IMR-90 (cell line): ENCODE measurements at regions not wholly inside any gene's neighbourhood (a gene's known extent, or its start where the extent isn't known, plus 50 kb on each side); places are given as distances from the start of the nearest gene placed in this dataset.

ENCODE experiments used
- ATAC-seq: fragments of 200-7000 bp; cut with Tn5 transposase; 2 replicates; pipeline ENCODE4 v1.9.1; 2020; ENCODE audit warnings: low read depth, mild to moderate bottlenecking, moderate library complexity
- BruUV-seq: library from RNA; stranded (reverse); fragments of 400-500 nt; replicated peaks from 2 replicates; lab custom pipeline; 2021; lab: Mats Ljungman, UMichigan
- CTCF ChIA-PET: fragments of 300-600 bp; formaldehyde crosslinking; extraction: SDS; loops from one replicate; lab custom pipeline; 2021; ENCODE audit warnings: antibody characterized with exemption; lab: Yijun Ruan, JAX
- POLR2A ChIA-PET: fragments of 300-600 bp; sonication (Branson Sonifier 250); formaldehyde crosslinking; loops from one replicate; lab custom pipeline; 2022; ENCODE audit warnings: antibody characterized with exemption; ENCODE audit not compliant: unreplicated experiment; lab: Charles Lee
- DNase-seq: peaks from one replicate; pipeline ENCODE4 v3.0.0; 2013
- H2AFZ ChIP-seq: replicated peaks from 2 replicates; pipeline ENCODE3; 2013; ENCODE audit warnings: low read length, mild to moderate bottlenecking; ENCODE audit not compliant: poor library complexity
- H2AK5ac ChIP-seq: 2 replicates; pipeline ENCODE4 v1.6.1; 2013; ENCODE audit warnings: low read depth, low read length, inconsistent platforms
- H2AK9ac ChIP-seq: replicated peaks from 2 replicates; pipeline ENCODE3; 2013; ENCODE audit warnings: mild to moderate bottlenecking, low read depth, low read length, moderate library complexity; ENCODE audit not compliant: poor library complexity
- H2BK120ac ChIP-seq: 2 replicates; pipeline ENCODE4 v1.6.1; 2013; ENCODE audit warnings: low read depth, low read length, inconsistent platforms
- H2BK15ac ChIP-seq: 3 replicates; pipeline ENCODE4 v1.6.1; 2013; ENCODE audit warnings: low read depth, low read length, inconsistent platforms
- H2BK20ac ChIP-seq: 2 replicates; pipeline ENCODE4 v1.6.1; 2013; ENCODE audit warnings: low read depth, mild to moderate bottlenecking, inconsistent platforms, low read length, moderate library complexity
- H2BK5ac ChIP-seq: 2 replicates; pipeline ENCODE4 v1.6.1; 2013; ENCODE audit warnings: mild to moderate bottlenecking, low read depth, low read length, inconsistent platforms; ENCODE audit not compliant: poor library complexity, severe bottlenecking
- H3K14ac ChIP-seq: replicated peaks from 2 replicates; pipeline ENCODE4 v1.6.1; 2013; ENCODE audit warnings: low read depth, low read length, inconsistent platforms
- H3K18ac ChIP-seq: 2 replicates; pipeline ENCODE4 v1.6.1; 2013; ENCODE audit warnings: low read depth, low read length, control low read depth
- H3K23ac ChIP-seq: 2 replicates; pipeline ENCODE4 v1.6.1; 2013; ENCODE audit warnings: low read depth, low read length, inconsistent platforms
- H3K27ac ChIP-seq: 2 replicates; pipeline ENCODE4 v1.5.1; 2013; ENCODE audit warnings: mild to moderate bottlenecking, control low read depth, low read length; ENCODE audit not compliant: insufficient read depth
- H3K27me3 ChIP-seq: 2 replicates; pipeline ENCODE4 v1.6.1; 2013; ENCODE audit warnings: low read length; ENCODE audit not compliant: control insufficient read depth, insufficient read depth
- H3K36me3 ChIP-seq: 2 replicates; pipeline ENCODE4 v1.6.1; 2013; ENCODE audit warnings: low read length, mixed read lengths; ENCODE audit not compliant: control insufficient read depth, insufficient read depth
- H3K4ac ChIP-seq: 2 replicates; pipeline ENCODE4 v1.6.1; 2013; ENCODE audit warnings: low read depth, low read length, inconsistent platforms
- H3K4me1 ChIP-seq: 2 replicates; pipeline ENCODE4 v1.6.1; 2013; ENCODE audit warnings: low read length, mixed read lengths; ENCODE audit not compliant: control insufficient read depth, insufficient read depth
- H3K4me2 ChIP-seq: 2 replicates; pipeline ENCODE4 v1.6.1; 2013; ENCODE audit warnings: low read depth, mild to moderate bottlenecking, control low read depth, low read length, moderate library complexity
- H3K4me3 ChIP-seq: 2 replicates; pipeline ENCODE4 v1.5.1; 2013; ENCODE audit warnings: low read depth, mild to moderate bottlenecking, control low read depth, low read length, moderate library complexity; ENCODE audit not compliant: insufficient read depth
- H3K56ac ChIP-seq: 2 replicates; pipeline ENCODE4 v1.6.1; 2013; ENCODE audit warnings: low read length, inconsistent platforms; ENCODE audit not compliant: insufficient read depth; ENCODE audit errors: extremely low read depth
- H3K79me1 ChIP-seq, 2 experiments: 2 replicates each; pipeline ENCODE4 v1.6.1; 2013; ENCODE audit warnings: low read length in 2 of 2, inconsistent platforms in 1 of 2, low read depth in 1 of 2
- H3K9ac ChIP-seq: 2 replicates; pipeline ENCODE4 v1.6.1; 2013; ENCODE audit warnings: low read depth, low read length, control low read depth
- H3K9me1 ChIP-seq: 2 replicates; pipeline ENCODE4 v1.6.1; 2013; ENCODE audit warnings: low read length, inconsistent platforms; ENCODE audit not compliant: insufficient read depth
- H3K9me3 ChIP-seq: 2 replicates; pipeline ENCODE4 v1.6.1; 2013; ENCODE audit warnings: low read length; ENCODE audit not compliant: control insufficient read depth, insufficient read depth
- H4K20me1 ChIP-seq: 2 replicates; pipeline ENCODE4 v1.6.1; 2013; ENCODE audit warnings: low read length, inconsistent platforms; ENCODE audit not compliant: insufficient read depth
- H4K5ac ChIP-seq: 2 replicates; pipeline ENCODE4 v1.6.1; 2013; ENCODE audit warnings: mild to moderate bottlenecking, low read depth, low read length, control low read depth
- H4K8ac ChIP-seq, 2 experiments: 2 replicates each; pipeline ENCODE4 v1.6.1; 2013; ENCODE audit warnings: low read depth in 2 of 2, low read length in 2 of 2, control low read depth in 1 of 2, inconsistent platforms in 1 of 2
- H4K91ac ChIP-seq: 2 replicates; pipeline ENCODE4 v1.6.1; 2013; ENCODE audit warnings: low read depth, low read length, inconsistent platforms; ENCODE audit not compliant: insufficient read depth
- CEBPB ChIP-seq: IDR thresholded peaks from 2 replicates; pipeline ENCODE4 v1.6.1; 2012; ENCODE audit warnings: low read depth, low read length, improper control_type of control experiment
- CHD1 ChIP-seq: IDR thresholded peaks from 2 replicates; pipeline ENCODE4 v1.6.1; 2012; ENCODE audit warnings: low read depth, low read length, improper control_type of control experiment
- FOS ChIP-seq: fragments of 150-350 bp; IDR thresholded peaks from 2 replicates; pipeline ENCODE4 v1.6.1; 2016; ENCODE audit warnings: low read depth, low read length
- MAFK ChIP-seq: IDR thresholded peaks from 2 replicates; pipeline ENCODE4 v1.6.1; 2012; ENCODE audit warnings: low read depth, low read length, improper control_type of control experiment
- MAZ ChIP-seq: IDR thresholded peaks from 2 replicates; pipeline ENCODE4 v1.6.1; 2012; ENCODE audit warnings: low read depth, mild to moderate bottlenecking, low read length, improper control_type of control experiment, moderate library complexity, borderline replicate concordance
- MXI1 ChIP-seq: IDR thresholded peaks from 2 replicates; pipeline ENCODE4 v1.6.1; 2012; ENCODE audit warnings: low read depth, mild to moderate bottlenecking, low read length, moderate library complexity, borderline replicate concordance
- NFE2L2 ChIP-seq: fragments of 150-350 bp; IDR thresholded peaks from 2 replicates; pipeline ENCODE4 v1.6.1; 2016; ENCODE audit warnings: low read depth, mild to moderate bottlenecking, low read length
- POLR2A ChIP-seq: IDR thresholded peaks from 2 replicates; pipeline ENCODE4 v1.6.1; 2012; ENCODE audit warnings: mild to moderate bottlenecking, low read depth, low read length
- RFX5 ChIP-seq: IDR thresholded peaks from 2 replicates; pipeline ENCODE4 v1.8.0; 2012; ENCODE audit warnings: low read depth, mild to moderate bottlenecking, low read length, moderate library complexity
- WGBS, 2 experiments: methylation state at CpG; one replicate each; pipeline versions ENCODE4 v1.1.5 to v1.1.7; 2013; ENCODE audit warnings: missing lambda C conversion rate in 2 of 2; ENCODE audit not compliant: insufficient read length in 1 of 2; ENCODE audit errors: extremely low coverage in 2 of 2; 5-methylcytosine and 5-hydroxymethylcytosine counted together
- dilution Hi-C: fragments of 300-500 bp; cut with HindIII; formaldehyde crosslinking; loops from one replicate; pipeline ENCODE4 v1.14.3; 2018; ENCODE audit warnings: low sequenced_read_pairs; ENCODE audit not compliant: unreplicated experiment
- in situ Hi-C: fragments of 300-500 bp; cut with MboI; formaldehyde crosslinking; loops from 3 replicates; pipeline ENCODE4 v1.14.3; 2019; ENCODE audit warnings: low sequenced_read_pairs, inconsistent platforms, mixed read lengths
- intact Hi-C: fragments of 100-400 bp; cut with micrococcal nuclease; formaldehyde crosslinking; loops from 2 replicates; pipeline ENCODE4 v1.10.0; 2022

- dilution Hi-C loops = no loop called here
- no peak overlapping the region for H4K8ac ChIP-seq
- no peaks in the 10 kb centered on the region for H4K20me1 ChIP-seq
- ChIA-PET POLR2A (no interaction called here), CTCF (no interaction called here)
- no peaks in the 10 kb centered on the region for H3K27me3 ChIP-seq
- no peak overlapping the region for H2BK5ac ChIP-seq
- H3K9ac ChIP-seq = no peak overlapping the region
- no TSS peak for BruUV-seq
- no peaks in the 10 kb centered on the region for H3K79me1 ChIP-seq
- no peak overlapping the region for H2AK9ac ChIP-seq
- H2BK120ac ChIP-seq = no peak overlapping the region
- no peak overlapping the region for H3K4ac ChIP-seq
- no peak overlapping the region for H3K18ac ChIP-seq
- H3K56ac ChIP-seq = no peak overlapping the region
- H3K23ac ChIP-seq = no peak overlapping the region
- no peak overlapping the region for H3K27ac ChIP-seq
- H4K5ac ChIP-seq = no peak overlapping the region
- H2AK5ac ChIP-seq = no peak overlapping the region
- H3K14ac ChIP-seq = no peak overlapping the region
- TF ChIP-seq MXI1 = no peak
- TF ChIP-seq MAFK = no peak
- TF ChIP-seq CHD1 = no peak
- TF ChIP-seq CEBPB = no peak
- no peak for TF ChIP-seq NFE2L2
- TF ChIP-seq POLR2A = no peak
- no peak for TF ChIP-seq FOS
- no peak for TF ChIP-seq MAZ
- TF ChIP-seq RFX5 = no peak
- no peaks in the 10 kb centered on the region for H3K9me1 ChIP-seq
- H3K4me1 ChIP-seq = no peaks in the 10 kb centered on the region
- H3K4me2 ChIP-seq = no peak overlapping the region
- H2BK15ac ChIP-seq = no peak overlapping the region
- H4K91ac ChIP-seq = no peak overlapping the region
- H2BK20ac ChIP-seq = no peak overlapping the region
- intact Hi-C loops = no loop called here
- no peaks in the 10 kb centered on the region for H3K9me3 ChIP-seq
- H3K4me3 ChIP-seq = no peak overlapping the region
- no peaks in the 10 kb centered on the region for H3K36me3 ChIP-seq
- no peak for ATAC-seq
- in situ Hi-C loops = no loop called here
- H2AFZ ChIP-seq = no peak overlapping the region
- DNase-seq = no peak
- WGBS, 2 experiments = no CpG with 5 or more reads among the region's 2 CpGs
Measured at GRCh38 chr10:64846700-64847099, 1325.5 kb downstream of the REEP3 start.
